Panc1 (cell line): ENCODE measurements at regions not wholly inside any gene's neighbourhood (a gene's known extent, or its start where the extent isn't known, plus 50 kb on each side); places are given as distances from the start of the nearest gene placed in this dataset.

Experiments used
- ATAC-seq: fragments of 200-7000 bp; cut with Tn5 transposase; 2 replicates; pipeline ENCODE4 v1.9.1; 2020; ENCODE audit warnings: mild to moderate bottlenecking, moderate library complexity
- BruUV-seq: library from RNA; stranded (reverse); fragments of 400-500 nt; replicated peaks from 2 replicates; lab custom pipeline; 2021; lab: Mats Ljungman, UMichigan
- CTCF ChIA-PET: fragments of 300-600 bp; sonication (Branson Sonifier 250); formaldehyde crosslinking; loops from one replicate; lab custom pipeline; 2022; ENCODE audit warnings: antibody characterized with exemption; lab: Charles Lee
- POLR2A ChIA-PET: fragments of 300-600 bp; sonication (Branson Sonifier 250); formaldehyde crosslinking; loops from one replicate; lab custom pipeline; 2022; ENCODE audit warnings: antibody characterized with exemption; lab: Charles Lee
- DNase-seq: peaks from one replicate; pipeline ENCODE4 v3.0.0-alpha.2; 2010; ENCODE audit warnings: low read depth, low spot score
- H3K27ac ChIP-seq: 2 replicates; pipeline ENCODE4 v1.5.1; 2011; ENCODE audit warnings: mild to moderate bottlenecking, low read length, inconsistent platforms
- H3K27me3 ChIP-seq: fragments of 200-500 bp; sonication (Bioruptor generic); 2 replicates; pipeline ENCODE4 v1.6.0; 2014; ENCODE audit warnings: low read length, inconsistent platforms; ENCODE audit not compliant: control insufficient read depth, insufficient read depth
- H3K36me3 ChIP-seq: fragments of 200-500 bp; sonication (Bioruptor generic); 2 replicates; pipeline ENCODE4 v1.5.1; 2014; ENCODE audit warnings: inconsistent platforms, mild to moderate bottlenecking, low read length, moderate library complexity; ENCODE audit not compliant: control insufficient read depth, insufficient read depth
- H3K4me1 ChIP-seq: 2 replicates; pipeline ENCODE4 v1.5.1; 2011; ENCODE audit warnings: inconsistent platforms, mild to moderate bottlenecking, low read length, moderate library complexity; ENCODE audit not compliant: control insufficient read depth, insufficient read depth
- H3K4me3 ChIP-seq, 2 experiments: 2 replicates each; pipeline ENCODE4 v1.5.1; 2011 to 2012; ENCODE audit warnings: low read depth in 2 of 2, low read length in 2 of 2, mild to moderate bottlenecking in 2 of 2, inconsistent platforms in 1 of 2, moderate library complexity in 1 of 2
- H3K9me3 ChIP-seq: fragments of 200-500 bp; sonication (Bioruptor generic); 2 replicates; pipeline ENCODE4 v1.5.1; 2014; ENCODE audit warnings: low read depth, mild to moderate bottlenecking, inconsistent platforms, low read length, moderate library complexity; ENCODE audit not compliant: control insufficient read depth, insufficient read depth
- POLR2AphosphoS5 ChIP-seq: IDR thresholded peaks from 2 replicates; pipeline ENCODE4 v1.6.1; 2012; ENCODE audit warnings: mild to moderate bottlenecking, low read depth, low read length, moderate library complexity
- SIN3A ChIP-seq: IDR thresholded peaks from 2 replicates; pipeline ENCODE4 v1.6.1; 2012; ENCODE audit warnings: low read depth, mild to moderate bottlenecking, low read length, moderate library complexity, borderline replicate concordance; ENCODE audit not compliant: insufficient read depth
- TCF7L2 ChIP-seq: IDR thresholded peaks from 2 replicates; pipeline ENCODE4 v1.6.1; 2011; ENCODE audit warnings: mild to moderate bottlenecking, low read depth, low read length, inconsistent platforms
- in situ Hi-C: cut with HindIII; loops from 2 replicates; pipeline ENCODE4 v1.10.0; 2016; ENCODE audit warnings: low sequenced_read_pairs, low pct_unique_long_range_greater_than_20kb
- intact Hi-C: fragments of 100-400 bp; cut with micrococcal nuclease; formaldehyde crosslinking; loops from one replicate; pipeline ENCODE4 v1.10.0; 2022; ENCODE audit not compliant: unreplicated experiment
- TF ChIP-seq, protein P1 (sequence below): fragments of 450-650 bp; IDR thresholded peaks from 2 replicates; pipeline ENCODE4 v1.5.1; 2017; ENCODE audit warnings: mild to moderate bottlenecking
- TF ChIP-seq, protein P2 (sequence below), 2 experiments: IDR thresholded peaks; 2 replicates each; pipeline ENCODE4 v1.6.1; 2011 to 2012; ENCODE audit warnings: low read depth in 2 of 2, control low read depth in 1 of 2, low read length in 1 of 2, mild to moderate bottlenecking in 1 of 2, moderate library complexity in 1 of 2; ENCODE audit not compliant: insufficient read depth in 1 of 2

DNA sequence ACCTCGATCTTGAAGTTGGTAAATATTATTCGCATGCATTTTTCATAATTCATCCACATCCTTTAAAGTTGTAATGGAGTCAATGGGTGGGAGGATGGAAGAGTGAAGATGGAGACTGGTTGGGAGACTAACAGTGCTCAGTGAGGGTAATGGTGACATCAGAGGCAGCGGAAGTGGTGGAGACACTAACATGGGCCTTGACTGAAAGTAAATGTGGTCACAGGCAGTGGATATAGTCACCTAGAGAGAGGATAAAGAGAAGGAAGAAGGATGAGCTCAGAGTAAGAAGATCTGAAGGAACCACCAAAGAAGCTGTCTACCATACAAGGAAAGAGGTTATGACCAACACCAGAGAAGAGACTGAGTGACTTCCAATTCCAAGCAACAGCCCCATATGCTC lies 281.6 kb upstream of the STT3B start:
- BruUV-seq, result no TSS peak
- Histone ChIP-seq H3K27me3 (no peaks in the 10 kb centered on the region), H3K4me3 (no peak overlapping the region), H3K9me3 (no peaks in the 10 kb centered on the region), H3K27ac (no peak overlapping the region), H3K4me1 (no peaks in the 10 kb centered on the region), H3K36me3 (no peaks in the 10 kb centered on the region)
- CTCF ChIA-PET, result no interaction called here
- in situ Hi-C loops (no loop called here), intact Hi-C loops (no loop called here)
- DNase-seq (no peak), ATAC-seq (no peak)
- POLR2A ChIA-PET, result no interaction called here
- TF ChIP-seq, protein P1, sequence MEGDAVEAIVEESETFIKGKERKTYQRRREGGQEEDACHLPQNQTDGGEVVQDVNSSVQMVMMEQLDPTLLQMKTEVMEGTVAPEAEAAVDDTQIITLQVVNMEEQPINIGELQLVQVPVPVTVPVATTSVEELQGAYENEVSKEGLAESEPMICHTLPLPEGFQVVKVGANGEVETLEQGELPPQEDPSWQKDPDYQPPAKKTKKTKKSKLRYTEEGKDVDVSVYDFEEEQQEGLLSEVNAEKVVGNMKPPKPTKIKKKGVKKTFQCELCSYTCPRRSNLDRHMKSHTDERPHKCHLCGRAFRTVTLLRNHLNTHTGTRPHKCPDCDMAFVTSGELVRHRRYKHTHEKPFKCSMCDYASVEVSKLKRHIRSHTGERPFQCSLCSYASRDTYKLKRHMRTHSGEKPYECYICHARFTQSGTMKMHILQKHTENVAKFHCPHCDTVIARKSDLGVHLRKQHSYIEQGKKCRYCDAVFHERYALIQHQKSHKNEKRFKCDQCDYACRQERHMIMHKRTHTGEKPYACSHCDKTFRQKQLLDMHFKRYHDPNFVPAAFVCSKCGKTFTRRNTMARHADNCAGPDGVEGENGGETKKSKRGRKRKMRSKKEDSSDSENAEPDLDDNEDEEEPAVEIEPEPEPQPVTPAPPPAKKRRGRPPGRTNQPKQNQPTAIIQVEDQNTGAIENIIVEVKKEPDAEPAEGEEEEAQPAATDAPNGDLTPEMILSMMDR, result no peak
- TF ChIP-seq SIN3A, result no peak

DNA sequence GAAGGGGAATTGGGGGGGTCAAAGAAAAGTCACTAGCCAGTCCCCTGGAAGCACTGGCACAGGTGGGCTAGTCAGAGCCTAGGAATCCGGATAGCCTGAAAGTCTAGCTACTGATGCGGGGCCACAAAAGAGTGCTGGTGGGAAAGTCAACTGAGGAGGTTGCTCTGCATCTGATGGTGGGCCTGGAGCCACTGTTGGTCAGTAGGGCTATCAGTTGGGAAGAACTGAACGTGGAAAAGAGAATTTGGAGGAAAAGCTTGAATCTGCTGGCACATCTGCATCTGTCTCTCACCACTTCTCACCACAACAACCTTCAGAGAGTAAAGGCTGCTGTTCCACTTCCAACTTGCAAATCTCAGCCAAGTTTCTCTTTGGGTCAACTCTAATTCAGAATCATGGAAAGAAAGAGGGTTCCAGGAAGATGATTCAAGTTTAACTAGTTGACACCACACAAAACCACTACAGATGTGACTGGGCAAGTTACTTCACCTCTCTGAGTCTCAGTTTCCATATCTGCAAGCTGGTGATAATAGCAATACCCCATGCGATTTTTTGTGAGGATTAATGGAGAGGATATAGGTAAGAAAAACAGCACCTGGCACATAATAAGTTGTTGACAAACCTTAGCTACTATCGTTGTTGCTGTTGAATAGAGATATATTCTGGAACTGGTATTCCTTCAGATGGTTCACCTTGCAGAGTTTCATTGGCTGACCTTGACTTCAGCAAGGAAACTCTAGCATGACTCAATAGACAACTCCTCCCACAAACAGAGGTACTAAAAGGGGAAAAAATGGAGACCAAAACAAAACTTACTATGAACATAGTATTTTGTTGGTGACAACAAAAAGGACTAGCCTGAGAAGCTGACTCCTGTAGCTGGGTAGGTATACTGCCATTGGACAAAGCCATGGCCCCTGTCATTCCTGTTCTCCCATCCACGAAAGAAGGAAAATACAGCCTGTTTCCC lies 280.2 kb upstream of the STT3B start:
- in situ Hi-C loops, result no loop called here
- ChIA-PET POLR2A (no interaction called here), CTCF (no interaction called here)
- Histone ChIP-seq H3K4me1 (no peaks in the 10 kb centered on the region), H3K4me3 (no peak overlapping the region), H3K27me3 (no peaks in the 10 kb centered on the region), H3K27ac (no peak overlapping the region), H3K9me3 (no peaks in the 10 kb centered on the region), H3K36me3 (no peaks in the 10 kb centered on the region)
- no TSS peak for BruUV-seq
- ATAC-seq (no peak), DNase-seq (no peak)
- intact Hi-C loops, result no loop called here
- no peak for TF ChIP-seq POLR2AphosphoS5
- TF ChIP-seq, protein P1, result no peak
- no peak for TF ChIP-seq SIN3A
- TF ChIP-seq, protein P2, sequence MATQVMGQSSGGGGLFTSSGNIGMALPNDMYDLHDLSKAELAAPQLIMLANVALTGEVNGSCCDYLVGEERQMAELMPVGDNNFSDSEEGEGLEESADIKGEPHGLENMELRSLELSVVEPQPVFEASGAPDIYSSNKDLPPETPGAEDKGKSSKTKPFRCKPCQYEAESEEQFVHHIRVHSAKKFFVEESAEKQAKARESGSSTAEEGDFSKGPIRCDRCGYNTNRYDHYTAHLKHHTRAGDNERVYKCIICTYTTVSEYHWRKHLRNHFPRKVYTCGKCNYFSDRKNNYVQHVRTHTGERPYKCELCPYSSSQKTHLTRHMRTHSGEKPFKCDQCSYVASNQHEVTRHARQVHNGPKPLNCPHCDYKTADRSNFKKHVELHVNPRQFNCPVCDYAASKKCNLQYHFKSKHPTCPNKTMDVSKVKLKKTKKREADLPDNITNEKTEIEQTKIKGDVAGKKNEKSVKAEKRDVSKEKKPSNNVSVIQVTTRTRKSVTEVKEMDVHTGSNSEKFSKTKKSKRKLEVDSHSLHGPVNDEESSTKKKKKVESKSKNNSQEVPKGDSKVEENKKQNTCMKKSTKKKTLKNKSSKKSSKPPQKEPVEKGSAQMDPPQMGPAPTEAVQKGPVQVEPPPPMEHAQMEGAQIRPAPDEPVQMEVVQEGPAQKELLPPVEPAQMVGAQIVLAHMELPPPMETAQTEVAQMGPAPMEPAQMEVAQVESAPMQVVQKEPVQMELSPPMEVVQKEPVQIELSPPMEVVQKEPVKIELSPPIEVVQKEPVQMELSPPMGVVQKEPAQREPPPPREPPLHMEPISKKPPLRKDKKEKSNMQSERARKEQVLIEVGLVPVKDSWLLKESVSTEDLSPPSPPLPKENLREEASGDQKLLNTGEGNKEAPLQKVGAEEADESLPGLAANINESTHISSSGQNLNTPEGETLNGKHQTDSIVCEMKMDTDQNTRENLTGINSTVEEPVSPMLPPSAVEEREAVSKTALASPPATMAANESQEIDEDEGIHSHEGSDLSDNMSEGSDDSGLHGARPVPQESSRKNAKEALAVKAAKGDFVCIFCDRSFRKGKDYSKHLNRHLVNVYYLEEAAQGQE (IDR thresholded peaks at IDR 0.05; ENCODE audit: insufficient read depth in 1 of 2, low read depth in 2 of 2, low read length in 1 of 2), result no peak
- no peak for TF ChIP-seq TCF7L2
